IMR-90 (cell line): ENCODE measurements at regions not wholly inside any gene's neighbourhood (a gene's known extent, or its start where the extent isn't known, plus 50 kb on each side); places are given as distances from the start of the nearest gene placed in this dataset.

Source experiments
- ATAC-seq: fragments of 200-7000 bp; cut with Tn5 transposase; 2 replicates; pipeline ENCODE4 v1.9.1; 2020; ENCODE audit warnings: low read depth, mild to moderate bottlenecking, moderate library complexity
- BruUV-seq: library from RNA; stranded (reverse); fragments of 400-500 nt; replicated peaks from 2 replicates; lab custom pipeline; 2021; lab: Mats Ljungman, UMichigan
- CTCF ChIA-PET: fragments of 300-600 bp; formaldehyde crosslinking; extraction: SDS; loops from one replicate; lab custom pipeline; 2021; ENCODE audit warnings: antibody characterized with exemption; lab: Yijun Ruan, JAX
- POLR2A ChIA-PET: fragments of 300-600 bp; sonication (Branson Sonifier 250); formaldehyde crosslinking; loops from one replicate; lab custom pipeline; 2022; ENCODE audit warnings: antibody characterized with exemption; ENCODE audit not compliant: unreplicated experiment; lab: Charles Lee
- DNase-seq: peaks from one replicate; pipeline ENCODE4 v3.0.0; 2013
- H2AFZ ChIP-seq: replicated peaks from 2 replicates; pipeline ENCODE3; 2013; ENCODE audit warnings: low read length, mild to moderate bottlenecking; ENCODE audit not compliant: poor library complexity
- H2AK5ac ChIP-seq: 2 replicates; pipeline ENCODE4 v1.6.1; 2013; ENCODE audit warnings: low read depth, low read length, inconsistent platforms
- H2AK9ac ChIP-seq: replicated peaks from 2 replicates; pipeline ENCODE3; 2013; ENCODE audit warnings: mild to moderate bottlenecking, low read depth, low read length, moderate library complexity; ENCODE audit not compliant: poor library complexity
- H2BK120ac ChIP-seq: 2 replicates; pipeline ENCODE4 v1.6.1; 2013; ENCODE audit warnings: low read depth, low read length, inconsistent platforms
- H2BK15ac ChIP-seq: 3 replicates; pipeline ENCODE4 v1.6.1; 2013; ENCODE audit warnings: low read depth, low read length, inconsistent platforms
- H2BK20ac ChIP-seq: 2 replicates; pipeline ENCODE4 v1.6.1; 2013; ENCODE audit warnings: low read depth, mild to moderate bottlenecking, inconsistent platforms, low read length, moderate library complexity
- H2BK5ac ChIP-seq: 2 replicates; pipeline ENCODE4 v1.6.1; 2013; ENCODE audit warnings: mild to moderate bottlenecking, low read depth, low read length, inconsistent platforms; ENCODE audit not compliant: poor library complexity, severe bottlenecking
- H3K14ac ChIP-seq: replicated peaks from 2 replicates; pipeline ENCODE4 v1.6.1; 2013; ENCODE audit warnings: low read depth, low read length, inconsistent platforms
- H3K18ac ChIP-seq: 2 replicates; pipeline ENCODE4 v1.6.1; 2013; ENCODE audit warnings: low read depth, low read length, control low read depth
- H3K23ac ChIP-seq: 2 replicates; pipeline ENCODE4 v1.6.1; 2013; ENCODE audit warnings: low read depth, low read length, inconsistent platforms
- H3K27ac ChIP-seq: 2 replicates; pipeline ENCODE4 v1.5.1; 2013; ENCODE audit warnings: mild to moderate bottlenecking, control low read depth, low read length; ENCODE audit not compliant: insufficient read depth
- H3K27me3 ChIP-seq: 2 replicates; pipeline ENCODE4 v1.6.1; 2013; ENCODE audit warnings: low read length; ENCODE audit not compliant: control insufficient read depth, insufficient read depth
- H3K36me3 ChIP-seq: 2 replicates; pipeline ENCODE4 v1.6.1; 2013; ENCODE audit warnings: low read length, mixed read lengths; ENCODE audit not compliant: control insufficient read depth, insufficient read depth
- H3K4ac ChIP-seq: 2 replicates; pipeline ENCODE4 v1.6.1; 2013; ENCODE audit warnings: low read depth, low read length, inconsistent platforms
- H3K4me1 ChIP-seq: 2 replicates; pipeline ENCODE4 v1.6.1; 2013; ENCODE audit warnings: low read length, mixed read lengths; ENCODE audit not compliant: control insufficient read depth, insufficient read depth
- H3K4me2 ChIP-seq: 2 replicates; pipeline ENCODE4 v1.6.1; 2013; ENCODE audit warnings: low read depth, mild to moderate bottlenecking, control low read depth, low read length, moderate library complexity
- H3K4me3 ChIP-seq: 2 replicates; pipeline ENCODE4 v1.5.1; 2013; ENCODE audit warnings: low read depth, mild to moderate bottlenecking, control low read depth, low read length, moderate library complexity; ENCODE audit not compliant: insufficient read depth
- H3K56ac ChIP-seq: 2 replicates; pipeline ENCODE4 v1.6.1; 2013; ENCODE audit warnings: low read length, inconsistent platforms; ENCODE audit not compliant: insufficient read depth; ENCODE audit errors: extremely low read depth
- H3K79me1 ChIP-seq, 2 experiments: 2 replicates each; pipeline ENCODE4 v1.6.1; 2013; ENCODE audit warnings: low read length in 2 of 2, inconsistent platforms in 1 of 2, low read depth in 1 of 2
- H3K9ac ChIP-seq: 2 replicates; pipeline ENCODE4 v1.6.1; 2013; ENCODE audit warnings: low read depth, low read length, control low read depth
- H3K9me1 ChIP-seq: 2 replicates; pipeline ENCODE4 v1.6.1; 2013; ENCODE audit warnings: low read length, inconsistent platforms; ENCODE audit not compliant: insufficient read depth
- H3K9me3 ChIP-seq: 2 replicates; pipeline ENCODE4 v1.6.1; 2013; ENCODE audit warnings: low read length; ENCODE audit not compliant: control insufficient read depth, insufficient read depth
- H4K20me1 ChIP-seq: 2 replicates; pipeline ENCODE4 v1.6.1; 2013; ENCODE audit warnings: low read length, inconsistent platforms; ENCODE audit not compliant: insufficient read depth
- H4K5ac ChIP-seq: 2 replicates; pipeline ENCODE4 v1.6.1; 2013; ENCODE audit warnings: mild to moderate bottlenecking, low read depth, low read length, control low read depth
- H4K8ac ChIP-seq, 2 experiments: 2 replicates each; pipeline ENCODE4 v1.6.1; 2013; ENCODE audit warnings: low read depth in 2 of 2, low read length in 2 of 2, control low read depth in 1 of 2, inconsistent platforms in 1 of 2
- H4K91ac ChIP-seq: 2 replicates; pipeline ENCODE4 v1.6.1; 2013; ENCODE audit warnings: low read depth, low read length, inconsistent platforms; ENCODE audit not compliant: insufficient read depth
- CEBPB ChIP-seq: IDR thresholded peaks from 2 replicates; pipeline ENCODE4 v1.6.1; 2012; ENCODE audit warnings: low read depth, low read length, improper control_type of control experiment
- CHD1 ChIP-seq: IDR thresholded peaks from 2 replicates; pipeline ENCODE4 v1.6.1; 2012; ENCODE audit warnings: low read depth, low read length, improper control_type of control experiment
- MAFK ChIP-seq: IDR thresholded peaks from 2 replicates; pipeline ENCODE4 v1.6.1; 2012; ENCODE audit warnings: low read depth, low read length, improper control_type of control experiment
- MAZ ChIP-seq: IDR thresholded peaks from 2 replicates; pipeline ENCODE4 v1.6.1; 2012; ENCODE audit warnings: low read depth, mild to moderate bottlenecking, low read length, improper control_type of control experiment, moderate library complexity, borderline replicate concordance
- MXI1 ChIP-seq: IDR thresholded peaks from 2 replicates; pipeline ENCODE4 v1.6.1; 2012; ENCODE audit warnings: low read depth, mild to moderate bottlenecking, low read length, moderate library complexity, borderline replicate concordance
- NFE2L2 ChIP-seq: fragments of 150-350 bp; IDR thresholded peaks from 2 replicates; pipeline ENCODE4 v1.6.1; 2016; ENCODE audit warnings: low read depth, mild to moderate bottlenecking, low read length
- POLR2A ChIP-seq: IDR thresholded peaks from 2 replicates; pipeline ENCODE4 v1.6.1; 2012; ENCODE audit warnings: mild to moderate bottlenecking, low read depth, low read length
- RAD21 ChIP-seq: IDR thresholded peaks from 2 replicates; pipeline ENCODE4 v1.6.1; 2012; ENCODE audit warnings: low read length, improper control_type of control experiment
- RFX5 ChIP-seq: IDR thresholded peaks from 2 replicates; pipeline ENCODE4 v1.8.0; 2012; ENCODE audit warnings: low read depth, mild to moderate bottlenecking, low read length, moderate library complexity
- SMC3 ChIP-seq: fragments of 150-350 bp; IDR thresholded peaks from 2 replicates; pipeline ENCODE4 v1.6.1; 2016; ENCODE audit warnings: low read depth, mild to moderate bottlenecking, antibody characterized with exemption, low read length, moderate library complexity
- WGBS, 2 experiments: methylation state at CpG; one replicate each; pipeline versions ENCODE4 v1.1.5 to v1.1.7; 2013; ENCODE audit warnings: missing lambda C conversion rate in 2 of 2; ENCODE audit not compliant: insufficient read length in 1 of 2; ENCODE audit errors: extremely low coverage in 2 of 2; 5-methylcytosine and 5-hydroxymethylcytosine counted together
- dilution Hi-C: fragments of 300-500 bp; cut with HindIII; formaldehyde crosslinking; loops from one replicate; pipeline ENCODE4 v1.14.3; 2018; ENCODE audit warnings: low sequenced_read_pairs; ENCODE audit not compliant: unreplicated experiment
- in situ Hi-C: fragments of 300-500 bp; cut with MboI; formaldehyde crosslinking; loops from 3 replicates; pipeline ENCODE4 v1.14.3; 2019; ENCODE audit warnings: low sequenced_read_pairs, inconsistent platforms, mixed read lengths
- intact Hi-C: fragments of 100-400 bp; cut with micrococcal nuclease; formaldehyde crosslinking; loops from 2 replicates; pipeline ENCODE4 v1.10.0; 2022
- TF ChIP-seq, protein P1 (sequence below): conservative IDR thresholded peaks from 2 replicates; pipeline ENCODE4 v1.5.1; 2012; ENCODE audit warnings: mild to moderate bottlenecking, low read depth, low read length, improper control_type of control experiment

DNA sequence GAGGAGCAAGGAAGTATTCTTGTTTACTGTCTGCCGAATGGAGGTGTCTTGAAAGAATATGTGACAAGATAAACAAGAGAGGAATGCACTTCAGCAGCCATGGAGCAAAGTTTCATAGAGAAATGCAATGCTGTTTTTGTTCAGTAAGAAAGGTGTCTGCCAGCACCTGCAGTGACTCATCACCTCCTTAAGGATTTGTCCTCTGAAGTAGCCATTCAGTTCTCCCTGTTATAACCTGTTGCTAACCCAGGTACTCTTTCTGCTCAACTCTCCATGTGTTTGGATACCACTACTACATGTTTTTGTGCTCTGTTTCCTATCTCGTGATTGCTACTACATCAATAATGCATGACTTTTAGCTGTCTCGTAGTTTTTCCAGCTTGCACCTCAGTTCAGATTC lies 328.9 kb downstream of the CHL1 start:
- Histone ChIP-seq H2BK5ac (no peak overlapping the region), H3K79me1 (no peaks in the 10 kb centered on the region), H3K9ac (no peak overlapping the region), H4K8ac (no peak overlapping the region), H3K4me3 (no peak overlapping the region), H4K91ac (no peak overlapping the region), H3K18ac (no peak overlapping the region), H3K4me2 (no peak overlapping the region), H3K4me1 (no peaks in the 10 kb centered on the region), H2AFZ (no peak overlapping the region), H3K14ac (no peak overlapping the region), H3K9me3 (peaks cover 2% of the 10 kb centered on the region; the same call in 1 of the 2 replicates), H3K23ac (no peak overlapping the region), H3K27me3 (no peaks in the 10 kb centered on the region), H2BK15ac (no peak overlapping the region), H3K4ac (no peak overlapping the region), H2BK120ac (no peak overlapping the region), H2AK5ac (no peak overlapping the region), H2BK20ac (no peak overlapping the region), H3K9me1 (no peaks in the 10 kb centered on the region), H3K56ac (no peak overlapping the region), H4K20me1 (no peaks in the 10 kb centered on the region), H3K36me3 (no peaks in the 10 kb centered on the region), H3K27ac (no peak overlapping the region), H4K5ac (no peak overlapping the region), H2AK9ac (no peak overlapping the region)
- in situ Hi-C loops = no loop called here
- DNase-seq (no peak), ATAC-seq (no peak)
- dilution Hi-C loops = no loop called here
- CTCF ChIA-PET = no interaction called here
- POLR2A ChIA-PET = no interaction called here
- TF ChIP-seq MAFK = no peak
- TF ChIP-seq CEBPB = no peak
- TF ChIP-seq RFX5 = no peak
- no peak for TF ChIP-seq NFE2L2
- TF ChIP-seq MXI1 = no peak
- TF ChIP-seq, protein P1, sequence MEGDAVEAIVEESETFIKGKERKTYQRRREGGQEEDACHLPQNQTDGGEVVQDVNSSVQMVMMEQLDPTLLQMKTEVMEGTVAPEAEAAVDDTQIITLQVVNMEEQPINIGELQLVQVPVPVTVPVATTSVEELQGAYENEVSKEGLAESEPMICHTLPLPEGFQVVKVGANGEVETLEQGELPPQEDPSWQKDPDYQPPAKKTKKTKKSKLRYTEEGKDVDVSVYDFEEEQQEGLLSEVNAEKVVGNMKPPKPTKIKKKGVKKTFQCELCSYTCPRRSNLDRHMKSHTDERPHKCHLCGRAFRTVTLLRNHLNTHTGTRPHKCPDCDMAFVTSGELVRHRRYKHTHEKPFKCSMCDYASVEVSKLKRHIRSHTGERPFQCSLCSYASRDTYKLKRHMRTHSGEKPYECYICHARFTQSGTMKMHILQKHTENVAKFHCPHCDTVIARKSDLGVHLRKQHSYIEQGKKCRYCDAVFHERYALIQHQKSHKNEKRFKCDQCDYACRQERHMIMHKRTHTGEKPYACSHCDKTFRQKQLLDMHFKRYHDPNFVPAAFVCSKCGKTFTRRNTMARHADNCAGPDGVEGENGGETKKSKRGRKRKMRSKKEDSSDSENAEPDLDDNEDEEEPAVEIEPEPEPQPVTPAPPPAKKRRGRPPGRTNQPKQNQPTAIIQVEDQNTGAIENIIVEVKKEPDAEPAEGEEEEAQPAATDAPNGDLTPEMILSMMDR = no peak
- no peak for TF ChIP-seq CHD1
- no peak for TF ChIP-seq POLR2A
- TF ChIP-seq MAZ = no peak
- no peak for TF ChIP-seq SMC3
- TF ChIP-seq RAD21 = no peak
- intact Hi-C loops = no loop called here
- 0% methylated on average over 1 of the region's 3 CpGs; no CpG with 5 or more reads in 1 of the 2 experiments for WGBS, 2 experiments
- BruUV-seq = no TSS peak
